GM23338 (cell line): ENCODE measurements at regions not wholly inside any gene's neighbourhood (a gene's known extent, or its start where the extent isn't known, plus 50 kb on each side); places are given as distances from the start of the nearest gene placed in this dataset.

Source experiments
- EZH2 ChIP-seq: fragments of 200-600 bp; sonication (generic); IDR thresholded peaks from one replicate; pipeline ENCODE4 v1.8.0; 2017; ENCODE audit warnings: antibody characterized with exemption, mild to moderate bottlenecking, low read depth; ENCODE audit not compliant: unreplicated experiment
- JUNB ChIP-seq: IDR thresholded peaks from one replicate; pipeline ENCODE4 v1.6.1; 2016; ENCODE audit warnings: antibody characterized with exemption; ENCODE audit not compliant: unreplicated experiment
- POLR2AphosphoS5 ChIP-seq: IDR thresholded peaks from 2 replicates; pipeline ENCODE4 v1.6.1; 2016; ENCODE audit warnings: antibody characterized with exemption, low read depth
- TF ChIP-seq, protein P1 (sequence below), 2 experiments: fragments of 200-600 bp in 1 of 2; sonication (generic) in 1 of 2; conservative IDR thresholded peaks; 2 replicates each; pipeline versions ENCODE4 v1.5.1 to v1.6.1; 2016 to 2017; ENCODE audit warnings: antibody characterized with exemption in 2 of 2, low read depth in 2 of 2, mild to moderate bottlenecking in 2 of 2, moderate library complexity in 1 of 2

DNA sequence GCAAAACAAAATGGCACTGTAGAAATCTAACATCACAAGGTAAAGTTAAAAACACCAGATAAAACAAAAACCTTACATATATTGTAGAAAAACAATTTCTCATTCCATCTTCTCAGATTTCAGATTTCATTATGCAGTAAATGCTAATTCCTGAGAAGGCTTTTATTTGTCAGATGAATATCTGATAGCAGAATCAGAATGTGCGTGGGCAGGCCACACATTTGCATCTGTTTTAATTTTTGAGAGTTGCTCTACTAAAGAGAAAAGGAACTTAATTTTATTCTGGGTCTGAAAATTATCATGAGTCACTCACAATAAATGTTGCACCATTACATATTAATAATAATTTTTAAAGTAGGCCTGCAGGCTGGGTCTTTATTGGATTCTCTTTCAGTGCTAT is 329.3 kb upstream of the SPTLC3 start:
- TF ChIP-seq, protein P1, sequence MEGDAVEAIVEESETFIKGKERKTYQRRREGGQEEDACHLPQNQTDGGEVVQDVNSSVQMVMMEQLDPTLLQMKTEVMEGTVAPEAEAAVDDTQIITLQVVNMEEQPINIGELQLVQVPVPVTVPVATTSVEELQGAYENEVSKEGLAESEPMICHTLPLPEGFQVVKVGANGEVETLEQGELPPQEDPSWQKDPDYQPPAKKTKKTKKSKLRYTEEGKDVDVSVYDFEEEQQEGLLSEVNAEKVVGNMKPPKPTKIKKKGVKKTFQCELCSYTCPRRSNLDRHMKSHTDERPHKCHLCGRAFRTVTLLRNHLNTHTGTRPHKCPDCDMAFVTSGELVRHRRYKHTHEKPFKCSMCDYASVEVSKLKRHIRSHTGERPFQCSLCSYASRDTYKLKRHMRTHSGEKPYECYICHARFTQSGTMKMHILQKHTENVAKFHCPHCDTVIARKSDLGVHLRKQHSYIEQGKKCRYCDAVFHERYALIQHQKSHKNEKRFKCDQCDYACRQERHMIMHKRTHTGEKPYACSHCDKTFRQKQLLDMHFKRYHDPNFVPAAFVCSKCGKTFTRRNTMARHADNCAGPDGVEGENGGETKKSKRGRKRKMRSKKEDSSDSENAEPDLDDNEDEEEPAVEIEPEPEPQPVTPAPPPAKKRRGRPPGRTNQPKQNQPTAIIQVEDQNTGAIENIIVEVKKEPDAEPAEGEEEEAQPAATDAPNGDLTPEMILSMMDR (conservative IDR thresholded peaks at IDR 0.05; ENCODE audit: low read depth in 2 of 2): no peak
- no peak for TF ChIP-seq POLR2AphosphoS5
- TF ChIP-seq JUNB: no peak
- no peak for TF ChIP-seq EZH2
